ENCODE measurements at regions not wholly inside any gene's neighbourhood (a gene's known extent, or its start where the extent isn't known, plus 50 kb on each side); places are given as distances from the start of the nearest gene placed in this dataset.

- TF ChIP-seq CTCF (IDR thresholded peaks at IDR 0.05) = no peak
- no peak for TF ChIP-seq POLR2AphosphoS5 (IDR thresholded peaks at IDR 0.05)
- no peak for TF ChIP-seq POLR2A (IDR thresholded peaks at IDR 0.05)
Observed at GRCh38 chr5:42026446-42026845, 101.4 kb downstream of the FBXO4 start.
